ENCODE measurements at regions not wholly inside any gene's neighbourhood (a gene's known extent, or its start where the extent isn't known, plus 50 kb on each side); places are given as distances from the start of the nearest gene placed in this dataset.
A peak's percentile ranks its signal among the peaks of the same experiment; 100 is the strongest.

DNA sequence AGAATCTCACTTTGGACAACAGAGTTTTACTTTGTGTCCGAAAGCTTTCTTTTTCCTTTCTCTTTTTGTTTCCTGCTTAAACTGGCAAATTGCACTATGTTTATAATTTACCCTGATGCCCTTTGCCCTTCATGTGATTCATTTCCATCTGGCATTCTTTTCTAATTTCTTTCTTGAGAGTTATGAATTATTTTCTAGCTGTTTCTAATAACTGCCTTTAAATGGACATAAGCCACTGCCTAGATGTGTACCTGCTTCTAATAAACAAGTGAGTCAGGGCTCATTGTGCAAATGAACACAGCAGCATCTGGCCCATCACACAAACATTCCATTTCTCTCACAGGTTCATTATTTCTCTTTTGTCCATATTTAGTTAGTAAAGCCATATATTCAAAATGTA lies 242.3 kb upstream of the GPRIN3 start:
- DNase-seq (ENCODE audit: low read depth in 2 of 2) = no peak

DNA sequence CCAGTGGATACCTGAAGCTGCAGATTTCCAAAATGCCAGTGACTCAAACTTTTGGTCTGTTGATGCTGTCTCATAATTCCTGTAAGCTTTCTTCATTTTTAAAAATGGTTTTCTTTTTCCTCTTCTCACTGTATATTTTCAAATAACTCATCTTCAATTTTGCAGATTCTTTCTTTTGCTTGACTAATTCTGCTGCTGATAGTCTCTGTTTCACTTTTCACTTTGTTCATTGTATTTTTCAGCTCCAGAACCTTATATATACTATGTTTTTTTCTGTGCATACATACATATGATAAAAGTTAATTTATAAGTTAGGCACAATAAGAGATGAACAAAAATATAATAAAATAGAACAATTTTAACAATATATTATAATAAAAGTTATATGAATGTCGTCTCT lies 237.7 kb upstream of the GPRIN3 start:
- DNase-seq (ENCODE audit: low read depth in 2 of 2) = no peak

DNA sequence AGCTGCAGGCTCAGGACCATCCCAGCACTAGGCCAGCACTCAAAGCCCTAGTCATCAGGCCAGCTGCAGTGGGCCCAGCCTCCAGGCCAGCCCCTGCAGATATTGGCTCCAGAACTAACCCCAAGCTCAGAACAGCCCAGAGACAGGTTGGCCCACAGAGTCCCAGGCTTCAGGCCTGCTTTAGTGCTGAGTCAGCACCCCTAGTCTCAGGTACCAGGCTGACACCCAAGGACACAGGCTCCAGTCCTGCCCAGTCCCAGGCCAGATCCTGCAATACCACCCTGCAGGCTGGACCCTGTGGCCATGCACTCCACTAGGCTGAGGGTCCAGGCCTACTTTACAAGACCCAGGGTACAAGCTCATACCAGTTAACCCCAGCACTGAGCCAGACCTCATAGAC lies 234.4 kb upstream of the GPRIN3 start:
- DNase-seq (ENCODE audit: low read depth in 2 of 2) = no peak

DNA sequence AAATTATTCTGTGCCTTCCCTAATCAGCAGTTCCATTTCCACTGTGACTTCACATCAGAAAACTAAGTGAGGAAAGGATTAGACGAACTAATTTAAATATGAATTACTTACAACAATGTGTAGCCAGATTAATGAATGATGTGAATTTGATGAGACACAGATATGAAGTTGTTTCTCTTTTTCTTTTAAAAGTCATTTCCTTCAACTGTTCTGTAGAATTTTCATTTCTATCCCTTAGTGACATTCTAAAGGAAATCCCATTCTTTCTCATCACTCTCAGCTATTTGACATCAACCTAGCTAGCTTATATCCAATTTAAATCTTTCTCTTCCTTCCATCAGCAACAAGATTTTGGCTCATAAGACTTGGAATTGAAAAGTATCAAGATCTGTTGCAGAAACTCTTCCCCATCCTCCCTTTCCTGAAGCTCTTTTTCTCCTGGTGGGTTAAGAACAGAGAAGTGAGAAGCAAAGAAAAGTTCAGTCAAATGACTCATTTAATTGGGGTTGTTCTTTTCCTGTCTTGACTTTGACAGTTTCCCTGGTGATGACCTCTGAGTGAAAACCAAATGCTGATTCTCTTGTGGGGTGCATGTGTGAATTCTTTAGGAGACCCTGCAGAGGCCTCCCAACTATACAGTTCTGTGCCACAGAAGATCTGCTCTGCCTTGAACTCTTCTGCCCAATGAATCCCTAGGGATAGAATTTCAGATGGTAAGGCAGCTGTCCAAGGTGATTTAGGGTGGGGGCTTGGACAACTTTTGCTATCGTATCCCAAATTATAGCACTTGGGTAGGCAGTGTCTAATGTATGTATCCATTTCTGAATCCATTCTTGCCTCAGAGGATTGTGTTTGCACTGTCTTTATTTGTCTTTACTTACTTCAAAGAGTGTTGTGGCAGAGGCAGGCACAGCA lies 232.5 kb upstream of the GPRIN3 start:
- DNase-seq (ENCODE audit: low read depth in 2 of 2) = no peak

DNA sequence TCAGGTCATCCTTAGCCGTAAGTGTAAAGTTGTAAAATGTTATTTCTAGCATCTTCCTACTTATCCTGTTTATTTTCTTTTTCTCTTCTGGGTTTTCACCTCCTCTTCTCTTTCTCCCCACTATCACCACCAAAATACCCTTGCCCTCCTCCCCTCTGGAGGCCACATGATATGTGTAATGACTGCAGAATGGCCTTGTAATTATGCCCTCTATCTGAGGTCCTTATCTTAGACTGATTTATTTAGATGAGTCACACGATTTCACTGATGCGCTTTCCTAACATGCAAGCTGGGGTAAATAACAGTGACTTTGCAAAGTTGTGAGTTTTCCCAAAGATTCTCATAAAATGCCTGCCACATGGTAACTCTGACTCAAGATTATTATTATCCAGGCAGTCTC lies 231.8 kb upstream of the GPRIN3 start:
- no peak for DNase-seq (ENCODE audit: low read depth in 2 of 2)

DNA sequence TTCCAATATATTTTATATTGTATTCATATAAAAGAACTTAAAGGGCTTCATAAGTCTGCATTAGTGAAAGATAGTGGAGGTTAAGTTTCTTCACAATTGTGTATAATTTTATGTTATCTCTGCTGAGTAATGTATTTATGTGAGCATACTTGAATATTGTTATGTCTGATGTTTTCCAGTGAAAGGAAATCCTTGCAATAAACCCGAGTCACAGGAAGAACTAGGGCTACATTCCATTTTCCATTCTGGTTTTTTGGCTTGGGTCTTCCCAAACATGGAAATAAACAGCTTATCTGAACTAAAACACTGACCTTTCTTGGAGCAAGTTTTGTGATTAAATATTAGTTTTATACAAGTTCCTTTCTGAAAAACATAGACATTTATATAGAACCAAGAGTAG lies 231.3 kb upstream of the GPRIN3 start:
- DNase-seq (ENCODE audit: low read depth in 2 of 2) = no peak

DNA sequence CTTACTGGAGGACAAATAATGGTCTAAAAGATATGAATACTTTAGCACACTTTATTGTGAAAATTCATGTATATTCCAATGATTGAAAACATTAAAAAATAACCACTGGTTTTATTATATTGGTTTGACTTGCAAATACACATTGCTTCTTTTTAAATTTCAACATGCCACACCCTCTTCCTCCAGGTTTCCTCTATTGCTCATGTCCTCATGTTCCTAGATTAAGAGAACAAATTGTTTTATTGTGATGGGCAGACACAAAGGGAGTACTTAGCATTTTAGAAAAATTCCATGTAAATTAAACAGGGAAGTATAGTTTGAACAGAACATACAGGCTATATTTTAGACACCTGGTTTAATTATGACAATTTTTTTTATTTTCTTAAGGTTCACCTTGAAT lies 230.6 kb upstream of the GPRIN3 start:
- DNase-seq (ENCODE audit: low read depth in 2 of 2) = no peak

DNA sequence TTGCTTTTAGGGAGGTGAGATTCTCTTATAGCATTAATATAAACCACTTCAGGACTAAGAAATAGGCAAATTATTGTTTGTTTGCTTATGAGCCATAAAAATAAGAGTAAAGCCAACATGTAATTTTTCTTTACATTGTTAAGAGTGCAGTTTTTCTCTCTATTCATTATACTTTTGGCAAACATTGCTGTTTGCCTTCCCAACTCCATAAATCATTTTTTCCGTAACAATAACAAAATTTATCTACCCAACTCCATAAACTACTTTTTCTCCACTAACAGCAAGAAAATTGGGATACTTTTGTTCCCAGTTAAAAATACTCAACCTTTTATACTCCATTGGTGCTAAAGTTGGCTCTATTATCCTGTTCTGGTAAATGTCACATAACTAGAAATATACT lies 229.7 kb upstream of the GPRIN3 start:
- no peak for DNase-seq (ENCODE audit: low read depth in 2 of 2)

DNA sequence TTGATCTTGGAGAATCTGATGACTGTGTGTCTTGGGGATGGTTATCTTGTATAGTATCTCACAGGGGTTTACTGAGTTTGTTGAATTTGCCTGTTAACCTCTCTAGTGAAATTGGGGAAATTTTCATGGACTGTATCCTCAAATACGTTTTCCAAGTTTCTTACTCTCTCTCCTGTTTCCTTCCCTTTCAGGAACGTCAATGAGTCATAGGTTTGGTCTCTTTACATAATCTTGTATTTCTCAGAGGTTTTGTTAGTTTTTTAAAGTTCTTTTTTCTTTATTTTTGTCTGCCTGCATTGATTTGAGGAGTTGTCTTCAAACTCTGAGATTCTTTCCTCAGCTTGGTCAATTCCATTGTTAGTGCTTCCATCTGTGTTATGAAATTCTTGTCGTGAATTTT lies 227.7 kb upstream of the GPRIN3 start:
- DNase-seq (ENCODE audit: low read depth in 2 of 2) = no peak

DNA sequence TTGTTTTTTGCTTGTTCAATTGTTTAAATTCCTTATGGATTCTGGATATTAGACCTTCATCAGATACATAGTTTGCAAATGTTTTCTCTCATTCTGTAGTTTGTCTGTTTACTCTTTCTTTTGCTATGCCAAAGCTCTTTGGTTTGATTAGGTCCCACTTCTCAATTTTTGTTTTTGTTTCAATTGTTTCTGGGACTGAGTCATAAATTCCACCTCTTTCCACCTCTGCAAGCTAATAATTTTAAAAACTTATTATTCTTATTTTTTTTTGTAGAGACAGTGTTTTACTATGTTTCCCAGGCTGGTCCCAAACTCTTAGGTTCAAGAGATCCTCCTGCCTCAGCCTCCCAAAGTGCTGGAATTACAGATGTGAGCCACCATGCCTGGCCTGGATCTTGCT lies 226.8 kb upstream of the GPRIN3 start:
- DNase-seq (ENCODE audit: low read depth in 2 of 2) = no peak

DNA sequence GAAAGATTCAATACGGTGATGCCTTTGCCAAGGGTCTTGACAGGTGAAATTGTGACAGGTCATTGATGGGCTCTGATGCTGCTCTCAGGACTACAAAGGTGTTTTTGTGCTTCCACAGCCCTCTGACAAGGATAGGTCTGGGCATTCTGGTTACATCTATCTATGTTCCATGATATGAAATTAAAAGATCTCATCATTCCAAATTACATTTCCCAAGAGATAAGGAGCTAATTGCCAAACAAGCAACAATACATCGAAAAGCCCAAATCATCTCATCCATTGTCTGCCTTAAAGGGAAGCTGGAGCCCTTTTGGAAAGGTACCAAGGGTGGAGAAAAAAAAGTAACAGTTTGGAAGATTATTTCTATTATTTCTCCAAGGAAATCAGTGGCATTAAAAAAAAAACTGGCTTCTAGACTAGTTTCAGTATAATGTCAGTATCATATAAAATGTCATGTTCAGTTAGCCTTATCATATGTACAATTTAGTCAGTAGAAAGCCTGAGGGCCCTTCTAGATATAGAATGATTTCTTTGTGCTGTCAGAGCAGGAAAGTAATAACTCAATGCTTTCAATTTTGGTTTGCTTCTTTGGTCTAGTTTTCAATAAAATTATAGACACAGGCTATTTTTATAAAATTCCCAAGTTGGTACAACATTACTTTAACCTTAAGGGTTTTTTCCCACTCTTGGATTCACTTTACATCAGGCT lies 224.5 kb upstream of the GPRIN3 start:
- DNase-seq (ENCODE audit: low read depth in 2 of 2) = no peak

DNA sequence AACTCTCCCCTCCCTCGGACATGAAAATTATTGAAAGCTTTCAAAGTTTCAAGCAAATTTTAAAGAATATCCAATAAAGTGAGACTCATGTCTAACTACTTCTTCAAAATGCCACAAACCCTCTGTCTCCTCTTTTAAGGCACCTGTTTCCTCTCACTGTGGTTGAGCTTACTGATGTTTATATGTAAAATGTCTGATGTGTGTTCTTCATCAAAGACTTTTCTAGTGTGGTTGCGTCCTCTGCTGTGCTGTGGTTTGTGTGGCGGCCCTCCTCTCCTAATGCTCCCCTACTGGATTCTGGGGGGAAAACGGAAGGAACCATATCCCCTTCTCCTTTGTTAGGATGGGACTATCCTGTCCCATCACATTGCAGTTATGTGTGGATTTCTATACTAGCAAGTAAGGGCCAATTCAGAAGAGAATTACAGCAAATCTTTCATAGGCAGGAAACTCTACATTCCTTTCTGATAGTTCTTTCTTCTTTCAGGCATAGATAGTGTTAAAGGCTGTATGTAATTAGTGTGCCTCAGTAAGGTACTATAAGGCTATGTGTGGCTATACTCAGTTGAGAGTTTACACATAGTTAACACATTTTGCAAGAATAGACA lies 221.0 kb upstream of the GPRIN3 start:
- no peak for DNase-seq (ENCODE audit: low read depth in 2 of 2)

DNA sequence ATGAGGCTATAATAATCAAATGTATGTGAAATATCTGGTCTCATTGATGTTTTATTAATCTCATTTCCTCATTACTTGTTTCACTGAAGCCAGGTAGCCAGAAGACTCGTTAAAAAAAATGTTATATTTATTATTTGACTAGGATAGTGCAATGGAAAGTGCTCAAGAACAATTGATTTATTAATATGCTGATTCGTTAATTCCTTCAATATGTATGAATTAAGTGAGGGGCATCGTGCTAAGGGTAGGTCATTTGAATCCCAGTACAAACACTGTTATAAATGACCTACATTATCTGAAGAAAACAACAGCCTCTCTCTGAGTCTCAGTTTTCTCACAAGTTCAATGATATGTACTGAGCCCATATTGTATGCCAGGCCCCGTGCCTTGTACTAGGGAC lies 214.2 kb upstream of the GPRIN3 start:
- DNase-seq (ENCODE audit: low read depth in 2 of 2) = no peak

DNA sequence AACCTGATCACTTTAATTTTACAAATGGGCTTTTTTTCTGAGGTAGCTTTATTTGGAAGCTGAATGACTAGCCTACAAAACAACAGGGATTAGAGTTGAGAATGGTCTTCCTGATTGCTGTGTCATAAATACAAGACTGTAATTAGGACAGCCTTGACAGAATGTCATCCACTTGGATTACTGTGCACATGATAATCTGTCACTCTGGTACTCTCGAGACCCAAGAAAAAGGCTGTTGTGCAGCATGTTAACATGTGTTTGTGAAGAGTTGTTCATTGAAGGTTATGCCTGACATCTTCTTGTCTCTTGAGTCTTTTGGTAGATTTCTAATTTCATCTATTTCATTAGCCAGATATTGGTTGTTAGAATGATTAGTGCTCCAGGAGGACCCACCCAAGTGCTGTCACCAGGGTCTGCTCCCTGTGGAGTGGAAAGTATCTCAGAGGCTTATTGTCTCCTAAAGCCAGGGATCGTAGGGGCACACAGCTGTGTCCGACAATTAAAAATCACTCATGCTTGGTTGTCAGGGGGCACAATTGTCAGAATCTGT lies 212.2 kb upstream of the GPRIN3 start:
- DNase-seq (ENCODE audit: low read depth in 2 of 2) = no peak

DNA sequence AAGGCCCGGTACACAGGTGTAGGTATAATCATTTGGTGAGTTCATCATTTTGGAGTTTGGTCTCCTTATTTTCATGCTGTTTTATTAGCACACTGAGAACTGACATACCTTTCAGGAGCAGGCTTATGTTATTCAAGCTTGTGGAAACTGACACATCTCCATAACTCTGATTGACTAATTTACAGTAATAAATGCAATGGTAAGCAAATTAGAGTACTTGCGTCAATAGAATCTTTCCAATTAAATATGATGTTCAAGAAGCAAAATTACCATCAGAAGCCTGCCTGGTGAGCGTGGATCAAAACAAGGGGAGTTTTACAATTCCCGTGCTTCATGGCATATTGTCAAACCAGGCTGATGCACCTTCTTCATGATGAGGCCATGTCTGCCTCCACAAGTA lies 210.7 kb upstream of the GPRIN3 start:
- no peak for DNase-seq (ENCODE audit: low read depth in 2 of 2)

DNA sequence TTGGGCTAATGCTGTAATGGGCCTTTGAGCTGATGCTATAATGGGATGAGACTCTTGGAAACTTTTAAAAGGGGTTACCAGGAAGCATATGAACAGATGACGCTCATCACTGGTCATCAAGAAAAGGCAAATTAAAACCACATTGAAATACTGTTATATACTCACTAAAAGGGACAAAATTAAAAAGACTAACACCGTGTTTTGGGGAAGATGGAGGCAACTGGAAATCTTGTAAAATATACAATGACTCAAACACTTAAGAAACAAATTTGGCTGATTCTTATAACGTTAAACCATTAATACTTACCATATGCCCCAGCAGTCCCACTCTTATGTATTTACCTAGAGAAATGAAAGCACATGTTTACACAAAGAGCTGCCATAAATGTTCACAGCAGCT lies 207.2 kb upstream of the GPRIN3 start:
- DNase-seq (ENCODE audit: low read depth in 2 of 2) = no peak

DNA sequence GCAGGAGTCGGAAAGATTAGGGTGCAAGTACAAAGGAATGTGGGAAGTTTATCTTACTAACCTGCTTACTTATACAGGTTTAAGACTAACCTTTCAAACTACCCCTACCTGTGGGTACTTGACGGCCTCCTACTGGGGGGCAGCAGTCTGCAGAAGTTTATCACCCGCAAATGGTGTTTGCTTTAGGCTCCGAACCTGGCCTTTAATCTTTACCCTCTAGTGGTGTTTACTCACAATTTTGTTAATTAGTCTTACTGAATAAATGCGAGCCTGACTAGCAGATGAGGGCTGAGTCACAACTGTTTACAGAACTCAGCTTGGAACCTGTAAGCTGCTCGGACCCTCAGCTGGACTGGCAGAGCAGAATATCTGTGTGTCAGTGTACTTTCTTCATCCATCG lies 204.2 kb upstream of the GPRIN3 start:
- DNase-seq (ENCODE audit: low read depth in 2 of 2) = no peak

DNA sequence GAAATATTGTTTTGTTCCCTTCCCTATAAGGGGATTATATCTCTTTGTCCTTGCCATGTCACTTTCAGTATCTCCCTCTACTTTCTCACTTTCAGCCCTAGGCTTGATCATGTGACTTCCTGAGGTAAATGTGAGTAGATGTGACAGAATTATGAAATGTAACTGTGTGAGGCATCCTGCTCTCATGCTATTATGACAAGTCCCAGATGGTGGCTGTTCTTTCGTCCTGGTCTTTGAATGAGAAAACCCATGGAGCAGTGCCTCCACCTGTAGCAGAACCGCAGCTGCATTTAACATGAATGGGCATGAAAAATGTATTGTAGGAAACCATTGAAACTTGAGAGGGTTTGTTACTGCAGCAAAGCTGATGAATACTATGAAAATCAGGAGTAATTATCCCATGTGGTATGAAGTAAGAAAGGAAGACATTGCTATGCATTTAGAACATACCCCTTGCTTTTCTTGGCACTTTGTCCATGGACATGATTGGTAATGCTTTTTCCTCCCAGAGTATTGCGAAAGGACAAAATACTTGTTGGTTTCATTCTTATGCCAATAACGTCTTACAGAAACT lies 202.2 kb upstream of the GPRIN3 start:
- peak in 1 of 2 donors; percentile 4 for DNase-seq (ENCODE audit: low read depth in 2 of 2)

DNA sequence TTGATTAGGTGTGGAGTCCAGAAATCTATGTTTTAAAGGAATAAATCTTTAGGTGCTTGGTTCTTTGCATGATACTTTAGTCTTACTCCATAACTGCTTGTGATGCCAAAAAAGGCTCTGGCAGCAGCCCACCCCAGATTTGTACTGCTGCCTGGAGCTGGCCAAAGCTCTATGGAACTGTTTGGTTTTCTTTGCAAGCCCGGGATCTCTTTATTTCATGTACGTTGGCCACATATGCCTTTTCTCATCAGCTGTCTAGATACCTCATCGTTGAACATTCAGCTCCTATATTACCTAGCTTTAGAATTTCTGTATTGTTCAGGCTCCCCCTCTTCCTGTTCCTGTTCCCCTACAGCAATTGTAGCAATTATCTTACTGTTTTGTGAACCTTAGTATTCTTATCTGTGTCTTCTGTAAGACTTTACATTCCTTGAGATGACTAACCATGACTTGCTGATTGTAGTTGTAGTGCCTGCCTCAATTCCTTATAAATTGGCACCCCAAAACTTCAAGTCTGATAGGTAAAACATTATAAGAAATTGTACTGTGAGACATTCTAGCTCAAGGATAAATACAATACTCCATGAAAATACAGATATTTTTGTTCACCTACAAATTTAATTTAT lies 199.4 kb upstream of the GPRIN3 start:
- DNase-seq (ENCODE audit: low read depth in 2 of 2) = no peak

DNA sequence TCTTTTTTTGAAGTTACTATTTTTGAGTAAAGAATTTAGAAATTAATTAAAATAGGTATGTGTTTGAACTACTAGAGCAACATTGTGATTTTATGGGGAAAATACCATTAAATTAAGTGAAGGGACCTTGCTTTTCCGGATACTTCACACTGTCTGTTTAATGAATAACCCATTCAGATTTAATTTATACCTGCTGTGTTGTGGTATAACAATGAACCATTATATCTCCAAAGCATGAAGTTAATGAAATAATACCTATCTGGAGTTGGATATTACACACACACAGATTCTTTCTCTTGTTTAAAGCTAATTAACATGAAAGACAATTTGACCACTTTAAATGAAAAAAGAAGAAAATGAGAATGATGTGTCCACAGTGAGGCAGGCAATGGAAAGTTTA lies 195.0 kb upstream of the GPRIN3 start:
- no peak for DNase-seq (ENCODE audit: low read depth in 2 of 2)

DNA sequence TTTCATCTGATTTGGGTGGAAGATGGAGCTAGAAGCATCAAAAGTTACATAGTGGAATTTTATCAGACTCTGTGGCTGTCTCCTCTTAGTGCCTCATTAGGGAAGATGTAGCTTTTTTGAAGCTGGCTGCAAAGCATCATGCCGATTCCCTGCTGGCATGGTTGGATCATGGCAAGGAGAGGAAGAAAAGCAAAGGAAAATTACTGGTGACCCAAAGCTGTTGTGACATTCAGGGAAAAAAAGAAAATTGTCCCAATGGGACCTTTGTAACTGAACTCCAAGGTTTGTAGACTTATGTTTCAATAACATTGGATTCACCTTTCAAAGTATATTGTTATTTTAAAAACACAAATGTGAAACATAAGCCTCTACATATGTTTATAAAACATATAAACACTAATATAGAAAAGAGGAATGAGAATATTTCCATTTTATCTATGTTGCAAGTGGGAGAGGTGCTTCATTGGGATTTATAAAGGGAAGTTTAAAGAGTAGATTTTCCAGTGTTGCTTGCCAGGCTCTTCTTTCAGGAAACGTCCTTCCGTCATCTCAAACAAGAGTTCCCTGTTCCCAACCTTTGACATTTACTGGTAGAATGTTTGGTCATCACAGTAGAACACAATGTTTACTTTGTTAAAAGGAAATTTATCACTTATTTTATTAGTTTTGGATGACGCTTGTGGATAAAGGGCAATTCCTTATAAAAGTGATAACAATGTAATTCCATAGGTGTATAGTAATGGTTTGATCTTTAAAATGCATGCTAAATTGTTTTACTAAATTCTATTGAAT lies 190.1 kb upstream of the GPRIN3 start:
- no peak for DNase-seq (ENCODE audit: low read depth in 2 of 2)

All from stimulated activated CD8-positive, alpha-beta memory T cell treated with anti-CD3 and anti-CD28 coated beads, Interleukin-15, amount 100 ng/mL, for 48 hours (primary cell).